Stimulated activated CD4-positive, alpha-beta T cell treated with anti-CD3 and anti-CD28 coated beads, Interleukin-4, amount 100 ng/mL, for 1 hour (primary cell): ENCODE measurements at regions not wholly inside any gene's neighbourhood (a gene's known extent, or its start where the extent isn't known, plus 50 kb on each side); places are given as distances from the start of the nearest gene placed in this dataset.
"Not testable (repeated sequence)": the region's sequence is repeated elsewhere in the genome, so short reads cannot be mapped to it uniquely, and the experiment has no call there.

ENCODE experiments used
- DNase-seq: peaks from one replicate; pipeline ENCODE4 v3.0.0-alpha.2; 2020

GRCh38 chr2:121150713-121151112 lies 134.3 kb downstream of the TFCP2L1 start:
- DNase-seq, result no peak

- DNase-seq, result no peak
These were observed 133.5 kb downstream of the TFCP2L1 start for GRCh38 chr2:121151311-121152109.

GRCh38 chr2:121152861-121153260 lies 132.1 kb downstream of the TFCP2L1 start:
- no peak for DNase-seq

- DNase-seq, result no peak
These were observed 131.5 kb downstream of the TFCP2L1 start for GRCh38 chr2:121153516-121153915.

- DNase-seq, result no peak
These were observed 129.4 kb downstream of the TFCP2L1 start for GRCh38 chr2:121155502-121156056.

GRCh38 chr2:121157481-121157880 lies 127.5 kb downstream of the TFCP2L1 start:
- not testable (repeated sequence) for DNase-seq

GRCh38 chr2:121159291-121160071 lies 125.5 kb downstream of the TFCP2L1 start:
- DNase-seq, result no peak

- no peak for DNase-seq
These were observed 124.6 kb downstream of the TFCP2L1 start for GRCh38 chr2:121160366-121160765.

GRCh38 chr2:121161272-121161671 lies 123.7 kb downstream of the TFCP2L1 start:
- no peak for DNase-seq

GRCh38 chr2:121162893-121163292 lies 122.1 kb downstream of the TFCP2L1 start:
- DNase-seq, result no peak

- DNase-seq, result no peak
These were observed 121.0 kb downstream of the TFCP2L1 start for GRCh38 chr2:121164042-121164441.

GRCh38 chr2:121165038-121165542 lies 119.9 kb downstream of the TFCP2L1 start:
- DNase-seq, result no peak
